Lower leg skin (tissue), 3 donors: ENCODE measurements at regions not wholly inside any gene's neighbourhood (a gene's known extent, or its start where the extent isn't known, plus 50 kb on each side); places are given as distances from the start of the nearest gene placed in this dataset.

Experiments
- POLR2A ChIP-seq, 2 donors: fragments of 450-650 bp; IDR thresholded peaks; one replicate each; pipeline ENCODE4 v1.6.1; 2016 to 2017; ENCODE audit warnings: antibody characterized with exemption in 2 of 2, mild to moderate bottlenecking in 1 of 2, moderate library complexity in 1 of 2
- TF ChIP-seq, protein P1 (sequence below), 3 donors: fragments of 450-650 bp; IDR thresholded peaks; one replicate each; pipeline ENCODE4 v1.5.1; 2016; ENCODE audit warnings: antibody characterized with exemption in 3 of 3, mild to moderate bottlenecking in 3 of 3, moderate library complexity in 2 of 3

GRCh38 chr4:14596028-14596427 lies 406.3 kb upstream of the CPEB2 start:
- TF ChIP-seq, protein P1, sequence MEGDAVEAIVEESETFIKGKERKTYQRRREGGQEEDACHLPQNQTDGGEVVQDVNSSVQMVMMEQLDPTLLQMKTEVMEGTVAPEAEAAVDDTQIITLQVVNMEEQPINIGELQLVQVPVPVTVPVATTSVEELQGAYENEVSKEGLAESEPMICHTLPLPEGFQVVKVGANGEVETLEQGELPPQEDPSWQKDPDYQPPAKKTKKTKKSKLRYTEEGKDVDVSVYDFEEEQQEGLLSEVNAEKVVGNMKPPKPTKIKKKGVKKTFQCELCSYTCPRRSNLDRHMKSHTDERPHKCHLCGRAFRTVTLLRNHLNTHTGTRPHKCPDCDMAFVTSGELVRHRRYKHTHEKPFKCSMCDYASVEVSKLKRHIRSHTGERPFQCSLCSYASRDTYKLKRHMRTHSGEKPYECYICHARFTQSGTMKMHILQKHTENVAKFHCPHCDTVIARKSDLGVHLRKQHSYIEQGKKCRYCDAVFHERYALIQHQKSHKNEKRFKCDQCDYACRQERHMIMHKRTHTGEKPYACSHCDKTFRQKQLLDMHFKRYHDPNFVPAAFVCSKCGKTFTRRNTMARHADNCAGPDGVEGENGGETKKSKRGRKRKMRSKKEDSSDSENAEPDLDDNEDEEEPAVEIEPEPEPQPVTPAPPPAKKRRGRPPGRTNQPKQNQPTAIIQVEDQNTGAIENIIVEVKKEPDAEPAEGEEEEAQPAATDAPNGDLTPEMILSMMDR (IDR thresholded peaks at IDR 0.05) = no peak
- TF ChIP-seq POLR2A (IDR thresholded peaks at IDR 0.05) = no peak
